Neural progenitor cell (in vitro differentiated cells): ENCODE measurements at regions not wholly inside any gene's neighbourhood (a gene's known extent, or its start where the extent isn't known, plus 50 kb on each side); places are given as distances from the start of the nearest gene placed in this dataset.

ENCODE experiments used
- CTCF ChIP-seq: fragments of 200-600 bp; sonication (generic); IDR thresholded peaks from 2 replicates; pipeline ENCODE4 v1.5.1; 2017; ENCODE audit warnings: antibody characterized with exemption, mild to moderate bottlenecking
- EZH2 ChIP-seq: fragments of 200-600 bp; sonication (generic); IDR thresholded peaks from 2 replicates; pipeline ENCODE4 v1.6.1; 2017; ENCODE audit warnings: antibody characterized with exemption, mild to moderate bottlenecking, moderate library complexity
- EZH2phosphoT487 ChIP-seq: fragments of 200-600 bp; sonication (generic); IDR thresholded peaks from 2 replicates; pipeline ENCODE4 v1.6.1; 2017; ENCODE audit warnings: antibody characterized with exemption

GRCh38 chr11:130782361-130783222 is 133.7 kb downstream of the SNX19 start:
- TF ChIP-seq CTCF (no peak), EZH2 (no peak), EZH2phosphoT487 (no peak)
